HepG2 (cell line): ENCODE measurements at regions not wholly inside any gene's neighbourhood (a gene's known extent, or its start where the extent isn't known, plus 50 kb on each side); places are given as distances from the start of the nearest gene placed in this dataset.

Source experiments
- small RNA-seq, 3 experiments: library from RNA; depleted of rRNA; stranded (forward); fragments of <200 nt; gene quantifications; one replicate each; pipeline ENCODE3, GENCODE V24; 2012; ENCODE audit warnings: low read depth in 2 of 3, low replicate concordance in 1 of 3; ENCODE audit not compliant: insufficient read length in 3 of 3, insufficient read depth in 2 of 3

Small RNA genes in the stretch of these regions (small RNA-seq; reads per million reads assigned to genes)
- gene HIGD1AP2 (0 reads per million in 3 experiments), gene RNU6-67P (0 to 2.9 (median 0.10) reads per million in 3 experiments), gene RNU6-77P (0 reads per million in 3 experiments)
